Body of pancreas (tissue), 4 donors: ENCODE measurements at regions not wholly inside any gene's neighbourhood (a gene's known extent, or its start where the extent isn't known, plus 50 kb on each side); places are given as distances from the start of the nearest gene placed in this dataset.
"Not testable (repeated sequence)": the region's sequence is repeated elsewhere in the genome, so short reads cannot be mapped to it uniquely, and the experiment has no call there.

ENCODE experiments used
- POLR2A ChIP-seq, 3 donors: fragments of 450-650 bp; IDR thresholded peaks; one replicate each; pipeline ENCODE4 v1.6.1; 2016; ENCODE audit warnings: antibody characterized with exemption in 3 of 3, mild to moderate bottlenecking in 2 of 3
- TF ChIP-seq, protein P1 (sequence below), 7 experiments: fragments of 450-650 bp in 4 of 7; fragments of 200-600 bp in 3 of 7; sonication (generic) in 3 of 7; IDR thresholded peaks; one replicate each; pipeline ENCODE4 v1.5.1; 2016 to 2019; ENCODE audit warnings: antibody characterized with exemption in 7 of 7

DNA sequence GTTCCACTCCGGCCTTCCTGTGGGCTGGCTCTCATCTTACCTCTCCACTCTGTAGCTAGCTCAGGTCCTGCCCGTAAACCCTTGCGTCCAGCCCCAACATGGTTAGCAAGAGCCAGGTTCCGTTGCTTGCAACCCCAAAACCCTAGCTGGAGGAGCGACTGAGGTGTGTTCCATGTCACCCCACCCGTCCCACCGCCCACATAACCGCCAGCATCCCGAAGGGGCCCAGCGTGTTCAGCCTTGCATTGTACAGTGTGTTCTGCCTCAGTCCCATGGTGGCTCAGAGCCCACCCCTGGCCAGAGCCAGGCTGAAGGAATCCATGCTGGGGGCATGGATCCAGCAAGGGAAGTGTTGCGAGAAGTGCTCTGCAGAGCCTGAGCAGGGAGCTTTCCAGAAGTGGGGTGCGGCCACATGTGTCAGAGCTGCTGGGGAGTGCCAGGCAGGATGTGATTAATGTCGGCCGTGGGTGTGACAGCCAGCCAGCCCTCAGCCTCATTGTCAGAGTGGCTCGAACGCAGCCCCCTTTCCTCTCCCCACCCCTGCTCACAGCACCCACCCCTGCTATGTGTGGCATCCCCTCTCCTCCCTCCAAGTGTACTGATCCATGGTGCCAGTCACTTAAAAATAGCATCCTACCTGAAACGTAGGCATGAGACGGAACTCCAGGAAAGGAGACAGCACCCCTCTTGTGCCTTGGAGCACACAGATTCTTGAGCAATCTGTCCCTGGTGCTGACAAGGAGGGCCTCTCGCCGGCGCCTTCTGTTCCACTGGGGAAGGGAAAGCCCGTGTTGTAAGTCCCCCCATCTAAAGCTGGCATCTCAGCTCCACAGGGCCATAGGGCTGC, 158.9 kb downstream of the OR4M2 start:
- TF ChIP-seq, protein P1, sequence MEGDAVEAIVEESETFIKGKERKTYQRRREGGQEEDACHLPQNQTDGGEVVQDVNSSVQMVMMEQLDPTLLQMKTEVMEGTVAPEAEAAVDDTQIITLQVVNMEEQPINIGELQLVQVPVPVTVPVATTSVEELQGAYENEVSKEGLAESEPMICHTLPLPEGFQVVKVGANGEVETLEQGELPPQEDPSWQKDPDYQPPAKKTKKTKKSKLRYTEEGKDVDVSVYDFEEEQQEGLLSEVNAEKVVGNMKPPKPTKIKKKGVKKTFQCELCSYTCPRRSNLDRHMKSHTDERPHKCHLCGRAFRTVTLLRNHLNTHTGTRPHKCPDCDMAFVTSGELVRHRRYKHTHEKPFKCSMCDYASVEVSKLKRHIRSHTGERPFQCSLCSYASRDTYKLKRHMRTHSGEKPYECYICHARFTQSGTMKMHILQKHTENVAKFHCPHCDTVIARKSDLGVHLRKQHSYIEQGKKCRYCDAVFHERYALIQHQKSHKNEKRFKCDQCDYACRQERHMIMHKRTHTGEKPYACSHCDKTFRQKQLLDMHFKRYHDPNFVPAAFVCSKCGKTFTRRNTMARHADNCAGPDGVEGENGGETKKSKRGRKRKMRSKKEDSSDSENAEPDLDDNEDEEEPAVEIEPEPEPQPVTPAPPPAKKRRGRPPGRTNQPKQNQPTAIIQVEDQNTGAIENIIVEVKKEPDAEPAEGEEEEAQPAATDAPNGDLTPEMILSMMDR (IDR thresholded peaks at IDR 0.05), result not testable (repeated sequence)
- TF ChIP-seq POLR2A (IDR thresholded peaks at IDR 0.05), result not testable (repeated sequence)
